ENCODE measurements at regions not wholly inside any gene's neighbourhood (a gene's known extent, or its start where the extent isn't known, plus 50 kb on each side); places are given as distances from the start of the nearest gene placed in this dataset.
"Not testable (repeated sequence)": the region's sequence is repeated elsewhere in the genome, so short reads cannot be mapped to it uniquely, and the experiment has no call there.

DNA sequence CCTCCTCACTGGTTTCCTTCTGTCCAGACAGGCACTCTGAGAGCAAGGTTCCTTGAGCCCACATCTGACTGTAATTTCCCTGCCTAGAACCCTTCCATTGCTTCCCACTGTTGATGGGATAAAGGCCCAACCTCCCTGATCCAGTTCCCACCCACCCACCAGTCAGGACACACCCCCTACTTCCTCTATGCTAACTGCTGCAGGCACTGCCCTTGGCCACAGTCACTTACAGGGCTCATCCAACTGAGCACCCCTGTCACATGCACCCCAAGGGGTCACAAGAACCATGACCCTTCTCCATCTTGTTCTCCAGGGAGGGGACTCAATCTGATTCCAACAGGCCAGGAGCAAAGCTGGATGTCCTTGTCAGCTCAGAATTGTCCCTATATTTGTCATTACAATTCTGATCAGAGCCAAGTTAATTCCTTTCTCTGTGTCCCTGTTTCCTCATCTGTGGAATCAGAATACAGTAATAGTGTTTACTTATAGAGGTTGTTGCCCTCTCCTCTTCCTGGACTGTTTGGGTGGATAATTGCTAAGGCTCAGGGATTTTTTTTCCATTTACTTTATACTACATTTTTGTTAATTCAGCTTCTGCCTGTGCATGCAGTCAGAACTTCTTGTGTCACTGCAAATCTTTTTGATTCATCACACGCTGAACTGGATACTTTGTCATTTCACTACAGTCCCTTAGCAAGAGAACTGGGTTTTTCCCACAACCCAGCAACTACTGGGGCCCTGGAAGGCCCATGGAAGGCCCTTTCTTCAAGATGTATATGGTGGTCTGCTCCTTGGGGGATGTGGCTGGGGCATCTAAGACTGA is 105.6 kb upstream of the MAMLD1 start:
- Histone ChIP-seq H3K4me3 (ENCODE audit: low read depth in 1 of 2, low read length in 2 of 2) (no peak overlapping the region), H3K4me1 (ENCODE audit: control insufficient read depth in 2 of 2, insufficient read depth in 2 of 2, low read length in 1 of 2) (no peaks in the 10 kb centered on the region), H3K27me3 (ENCODE audit: control insufficient read depth in 1 of 2, insufficient read depth in 2 of 2, low read length in 2 of 2) (peaks cover 0 to 6% of the 10 kb centered on the region in 2 donors), H3K27ac (ENCODE audit: low read depth in 2 of 2, low read length in 1 of 2) (no peak overlapping the region), H3K36me3 (ENCODE audit: control insufficient read depth in 2 of 2, insufficient read depth in 2 of 2, low read length in 1 of 2) (no peaks in the 10 kb centered on the region), H3K9me3 (ENCODE audit: control insufficient read depth in 2 of 2, insufficient read depth in 1 of 2, low read depth in 1 of 2, low read length in 1 of 2) (no peaks in the 10 kb centered on the region)
- WGBS, 2 donors: 62 to 65% methylated on average over 1 of the region's 1 CpG

DNA sequence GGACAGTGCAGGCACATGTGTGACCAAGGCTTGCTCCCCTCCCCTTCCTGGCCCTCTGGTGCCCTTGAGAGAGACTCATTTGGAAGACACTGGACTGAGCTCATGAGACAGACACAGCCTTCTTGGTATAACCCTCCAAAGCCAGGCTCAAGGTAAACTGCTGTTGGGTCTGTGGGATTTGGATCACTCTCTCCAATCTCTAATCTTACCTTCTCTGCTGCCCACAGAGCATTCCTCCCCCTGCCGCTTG is 105.0 kb upstream of the MAMLD1 start:
- Histone ChIP-seq H3K27ac (ENCODE audit: low read depth in 2 of 2, low read length in 1 of 2) (no peak overlapping the region), H3K27me3 (ENCODE audit: control insufficient read depth in 1 of 2, insufficient read depth in 2 of 2, low read length in 2 of 2) (peaks cover 0 to 6% of the 10 kb centered on the region in 2 donors), H3K4me3 (ENCODE audit: low read depth in 1 of 2, low read length in 2 of 2) (no peak overlapping the region), H3K4me1 (ENCODE audit: control insufficient read depth in 2 of 2, insufficient read depth in 2 of 2, low read length in 1 of 2) (no peaks in the 10 kb centered on the region), H3K9me3 (ENCODE audit: control insufficient read depth in 2 of 2, insufficient read depth in 1 of 2, low read depth in 1 of 2, low read length in 1 of 2) (no peaks in the 10 kb centered on the region), H3K36me3 (ENCODE audit: control insufficient read depth in 2 of 2, insufficient read depth in 2 of 2, low read length in 1 of 2) (no peaks in the 10 kb centered on the region)
- 88 to 96% methylated on average over 1 of the region's 1 CpG for WGBS, 2 donors

DNA sequence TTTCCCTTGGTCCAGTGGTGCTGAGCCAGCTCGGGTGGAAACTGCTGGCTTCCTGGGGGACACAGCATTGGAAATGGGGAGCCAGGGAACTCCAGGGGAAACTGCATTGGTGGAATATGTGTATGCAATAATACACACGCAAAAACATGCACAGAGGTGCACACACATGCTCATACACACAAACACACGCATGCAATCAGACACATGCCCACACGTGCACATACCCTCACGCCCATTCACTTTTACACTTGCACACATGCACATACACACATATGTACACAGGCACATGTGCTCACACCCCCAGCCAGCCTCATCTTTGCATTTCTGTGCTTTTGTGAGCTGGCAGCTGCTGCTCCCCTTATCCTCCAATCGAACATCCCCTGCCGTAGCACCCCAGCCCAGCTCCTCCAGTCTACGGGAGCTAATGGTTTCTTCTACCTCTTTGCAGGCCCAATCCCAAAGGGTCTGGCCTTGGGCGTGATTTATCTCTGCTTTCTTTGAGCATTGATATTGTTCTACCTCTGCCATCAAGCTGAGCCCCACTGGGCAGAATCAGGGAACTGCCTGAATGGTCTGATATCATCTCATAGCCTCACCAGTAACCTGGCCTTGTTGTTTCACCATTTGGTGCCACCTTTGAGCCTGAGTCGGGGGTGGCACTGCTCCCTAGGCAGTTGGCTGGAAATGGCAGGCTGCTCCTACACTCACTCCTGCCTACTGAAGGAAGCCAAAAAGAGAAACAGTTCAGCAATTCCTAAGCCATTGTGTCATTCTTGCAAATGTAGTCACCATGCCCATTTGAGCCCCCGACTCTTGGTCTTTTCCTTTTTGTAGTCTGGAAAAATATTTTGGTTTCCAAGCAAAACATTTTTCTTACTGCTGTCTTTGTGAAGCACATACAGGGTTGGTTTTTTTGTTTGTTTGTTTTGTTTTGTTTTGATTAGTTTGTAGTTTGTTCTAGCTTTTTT is 104.4 kb upstream of the MAMLD1 start:
- Histone ChIP-seq H3K27me3 (ENCODE audit: control insufficient read depth in 1 of 2, insufficient read depth in 2 of 2, low read length in 2 of 2) (peaks cover 0 to 6% of the 10 kb centered on the region in 2 donors), H3K4me1 (ENCODE audit: control insufficient read depth in 2 of 2, insufficient read depth in 2 of 2, low read length in 1 of 2) (no peaks in the 10 kb centered on the region), H3K36me3 (ENCODE audit: control insufficient read depth in 2 of 2, insufficient read depth in 2 of 2, low read length in 1 of 2) (no peaks in the 10 kb centered on the region), H3K27ac (ENCODE audit: low read depth in 2 of 2, low read length in 1 of 2) (no peak overlapping the region), H3K4me3 (ENCODE audit: low read depth in 1 of 2, low read length in 2 of 2) (no peak overlapping the region), H3K9me3 (ENCODE audit: control insufficient read depth in 2 of 2, insufficient read depth in 1 of 2, low read depth in 1 of 2, low read length in 1 of 2) (no peaks in the 10 kb centered on the region)
- 84 to 91% methylated on average over 11 of the region's 11 CpGs for whole genome bisulfite sequencing, 2 donors

DNA sequence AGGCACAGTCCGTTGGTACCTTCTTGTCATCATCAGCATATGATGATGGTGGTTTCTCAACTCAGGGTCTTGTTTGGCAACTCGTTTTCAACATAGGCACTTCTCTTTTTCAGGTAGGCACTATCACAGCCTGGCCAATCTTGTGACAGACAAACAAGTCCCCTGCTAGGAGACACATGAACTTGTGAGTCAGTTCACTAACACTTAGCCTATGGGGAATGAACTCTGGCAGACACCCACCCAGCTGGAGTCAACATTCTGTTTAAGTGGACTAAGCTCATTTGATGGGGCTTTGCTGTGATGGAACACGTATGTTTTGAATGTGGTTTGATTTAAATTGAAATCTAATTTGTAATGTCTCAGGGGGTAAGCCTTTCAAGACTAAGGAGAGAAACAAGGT is 100.7 kb upstream of the MAMLD1 start:
- no peaks in the 10 kb centered on the region for H3K9me3 ChIP-seq (ENCODE audit: control insufficient read depth in 2 of 2, insufficient read depth in 1 of 2, low read depth in 1 of 2, low read length in 1 of 2)
- 56 to 66% methylated on average over 3 of the region's 3 CpGs for WGBS, 2 donors
- H3K27ac ChIP-seq (ENCODE audit: low read depth in 2 of 2, low read length in 1 of 2): no peak overlapping the region
- no peaks in the 10 kb centered on the region for H3K4me1 ChIP-seq (ENCODE audit: control insufficient read depth in 2 of 2, insufficient read depth in 2 of 2, low read length in 1 of 2)
- H3K36me3 ChIP-seq (ENCODE audit: control insufficient read depth in 2 of 2, insufficient read depth in 2 of 2, low read length in 1 of 2): no peaks in the 10 kb centered on the region
- H3K27me3 ChIP-seq (ENCODE audit: control insufficient read depth in 1 of 2, insufficient read depth in 2 of 2, low read length in 2 of 2): peaks cover 0 to 6% of the 10 kb centered on the region in 2 donors
- no peak overlapping the region for H3K4me3 ChIP-seq (ENCODE audit: low read depth in 1 of 2, low read length in 2 of 2)

DNA sequence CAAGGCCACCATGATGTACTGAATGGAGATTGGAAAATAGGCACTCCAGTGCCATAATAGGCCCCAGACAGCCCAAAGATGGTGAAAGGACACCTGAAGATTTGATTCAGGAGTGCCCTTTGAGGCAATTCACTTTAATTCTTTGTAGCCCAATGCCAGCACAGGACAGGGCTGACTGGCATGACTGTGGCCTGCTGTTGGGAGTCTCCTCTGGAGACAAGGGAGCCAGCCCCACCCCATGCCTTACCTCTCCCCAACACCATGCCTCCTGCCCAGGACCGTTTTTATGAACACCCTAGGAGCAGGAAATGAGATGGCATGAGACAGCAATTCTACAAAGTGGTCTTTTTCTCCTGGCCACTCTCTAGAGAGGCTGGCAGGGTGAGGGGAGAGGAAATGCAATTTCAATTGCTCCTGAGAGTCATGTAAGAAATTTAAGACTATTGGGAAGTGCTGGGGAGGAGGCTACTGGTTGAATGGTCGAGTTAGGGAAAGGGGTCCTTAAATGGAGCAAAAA is 94.2 kb upstream of the MAMLD1 start:
- WGBS, 2 donors: 29 to 56% methylated on average over 2 of the region's 2 CpGs

DNA sequence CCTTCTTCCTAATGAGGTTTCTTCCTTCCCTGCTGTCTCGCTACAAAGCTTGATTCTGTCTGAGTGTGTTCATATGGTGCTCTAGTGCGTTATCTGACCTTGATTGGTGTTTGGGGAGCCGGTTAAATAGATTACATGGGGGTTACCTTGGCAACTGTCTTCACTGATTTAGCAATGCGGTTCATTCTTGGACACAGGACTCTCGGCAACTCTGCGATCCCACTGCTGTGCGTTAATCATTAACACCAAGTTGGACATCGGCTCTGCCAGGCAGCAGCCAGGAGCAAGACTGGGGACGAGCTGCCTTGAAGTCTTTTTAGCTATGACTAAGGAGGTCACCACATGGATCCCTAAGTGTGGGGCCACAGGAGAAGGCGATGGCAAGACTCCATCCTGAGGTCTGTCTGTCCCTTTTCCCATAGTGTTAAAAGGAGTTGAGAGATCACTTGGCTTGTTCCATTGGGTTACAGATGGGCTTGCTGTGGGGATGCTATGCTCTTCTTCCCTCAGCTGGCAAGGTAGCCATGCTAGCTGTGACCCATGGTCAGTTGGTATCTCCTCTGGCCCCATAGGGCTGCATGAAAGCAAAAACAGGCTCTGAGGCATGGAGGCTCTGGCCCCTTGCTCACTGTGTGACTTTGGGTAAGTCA is 93.4 kb upstream of the MAMLD1 start:
- H3K27me3 ChIP-seq (ENCODE audit: control insufficient read depth in 1 of 2, insufficient read depth in 2 of 2, low read length in 2 of 2): peaks cover 0 to 4% of the 10 kb centered on the region in 2 donors
- H3K27ac ChIP-seq (ENCODE audit: low read depth in 2 of 2, low read length in 1 of 2): no peak overlapping the region
- H3K36me3 ChIP-seq (ENCODE audit: control insufficient read depth in 2 of 2, insufficient read depth in 2 of 2, low read length in 1 of 2): no peaks in the 10 kb centered on the region
- 51 to 53% methylated on average over 10 of the region's 10 CpGs for WGBS, 2 donors
- H3K4me3 ChIP-seq (ENCODE audit: low read depth in 1 of 2, low read length in 2 of 2): no peak overlapping the region
- H3K9me3 ChIP-seq (ENCODE audit: control insufficient read depth in 2 of 2, insufficient read depth in 1 of 2, low read depth in 1 of 2, low read length in 1 of 2): no peaks in the 10 kb centered on the region
- H3K4me1 ChIP-seq (ENCODE audit: control insufficient read depth in 2 of 2, insufficient read depth in 2 of 2, low read length in 1 of 2): no peaks in the 10 kb centered on the region

More for the DNA sequence above, 94.2 kb upstream of the MAMLD1 start:
- H3K27me3 ChIP-seq (ENCODE audit: control insufficient read depth in 1 of 2, insufficient read depth in 2 of 2, low read length in 2 of 2): peaks cover 0 to 4% of the 10 kb centered on the region in 2 donors
- H3K27ac ChIP-seq (ENCODE audit: low read depth in 2 of 2, low read length in 1 of 2): no peak overlapping the region
- no peaks in the 10 kb centered on the region for H3K4me1 ChIP-seq (ENCODE audit: control insufficient read depth in 2 of 2, insufficient read depth in 2 of 2, low read length in 1 of 2)
- H3K4me3 ChIP-seq (ENCODE audit: low read depth in 1 of 2, low read length in 2 of 2): no peak overlapping the region
- H3K36me3 ChIP-seq (ENCODE audit: control insufficient read depth in 2 of 2, insufficient read depth in 2 of 2, low read length in 1 of 2): no peaks in the 10 kb centered on the region
- no peaks in the 10 kb centered on the region for H3K9me3 ChIP-seq (ENCODE audit: control insufficient read depth in 2 of 2, insufficient read depth in 1 of 2, low read depth in 1 of 2, low read length in 1 of 2)

DNA sequence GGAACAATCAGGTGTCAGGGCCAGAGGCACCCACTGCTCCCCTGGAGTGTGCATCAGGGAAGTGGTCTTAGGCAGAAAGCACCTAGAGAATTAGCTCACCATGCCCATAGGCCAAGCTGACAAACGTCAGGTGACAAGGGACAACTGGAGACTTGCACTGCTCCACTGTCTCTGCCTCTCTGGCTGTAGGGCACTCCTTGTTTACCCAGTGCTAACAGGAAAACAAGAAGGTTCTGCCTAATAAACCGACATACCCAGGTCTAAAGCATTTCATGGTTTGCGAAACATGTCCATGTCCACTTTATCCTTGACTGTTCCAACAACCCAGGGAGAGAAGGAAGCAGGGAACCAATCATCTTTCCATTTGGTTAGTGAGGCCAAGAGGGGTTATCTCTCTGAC is 92.5 kb upstream of the MAMLD1 start:
- WGBS, 2 donors: 68 to 71% methylated on average over 3 of the region's 3 CpGs
- Histone ChIP-seq H3K27me3 (ENCODE audit: control insufficient read depth in 1 of 2, insufficient read depth in 2 of 2, low read length in 2 of 2) (peaks cover 0 to 4% of the 10 kb centered on the region in 2 donors), H3K4me3 (ENCODE audit: low read depth in 1 of 2, low read length in 2 of 2) (no peak overlapping the region), H3K9me3 (ENCODE audit: control insufficient read depth in 2 of 2, insufficient read depth in 1 of 2, low read depth in 1 of 2, low read length in 1 of 2) (peaks cover 0 to 2% of the 10 kb centered on the region in 2 donors), H3K4me1 (ENCODE audit: control insufficient read depth in 2 of 2, insufficient read depth in 2 of 2, low read length in 1 of 2) (no peaks in the 10 kb centered on the region), H3K36me3 (ENCODE audit: control insufficient read depth in 2 of 2, insufficient read depth in 2 of 2, low read length in 1 of 2) (no peaks in the 10 kb centered on the region), H3K27ac (ENCODE audit: low read depth in 2 of 2, low read length in 1 of 2) (no peak overlapping the region)

DNA sequence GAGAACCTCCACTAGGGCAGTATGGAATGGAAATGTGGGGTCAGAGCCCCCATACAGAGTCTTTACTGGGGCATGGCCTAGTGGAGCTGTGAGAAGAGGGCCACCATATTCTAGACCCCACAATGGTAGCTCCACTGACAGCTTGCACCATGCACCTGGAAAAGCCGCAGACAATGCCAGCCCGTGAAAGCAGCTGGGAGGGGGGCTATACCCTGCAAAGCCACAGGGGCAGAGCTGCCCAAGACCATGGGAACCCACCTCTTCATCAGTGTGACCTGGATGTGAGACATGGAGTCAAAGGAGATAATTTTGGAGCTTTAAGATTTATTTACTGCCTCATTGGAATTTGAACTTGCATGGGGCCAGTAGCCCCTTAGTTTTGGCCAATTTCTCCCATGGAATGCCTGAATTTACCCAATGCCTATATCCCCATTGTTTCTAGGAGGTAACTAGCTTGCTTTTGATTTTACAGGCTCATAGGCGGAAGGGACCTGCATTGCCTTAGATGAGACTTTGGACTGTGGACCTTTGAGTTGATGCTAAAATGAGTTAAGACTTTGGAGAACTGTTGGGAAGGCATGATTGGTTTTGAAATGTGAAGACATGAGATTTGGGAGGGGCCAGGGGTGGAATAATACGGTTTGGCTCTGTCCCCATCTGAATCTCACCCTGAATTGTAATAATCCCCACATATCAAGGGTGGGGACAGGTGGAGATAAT is 89.4 kb upstream of the MAMLD1 start:
- H3K4me3 ChIP-seq (ENCODE audit: low read depth in 1 of 2, low read length in 2 of 2); H3K27ac ChIP-seq (ENCODE audit: low read depth in 2 of 2, low read length in 1 of 2); H3K27me3 ChIP-seq (ENCODE audit: control insufficient read depth in 1 of 2, insufficient read depth in 2 of 2, low read length in 2 of 2); H3K36me3 ChIP-seq (ENCODE audit: control insufficient read depth in 2 of 2, insufficient read depth in 2 of 2, low read length in 1 of 2); H3K9me3 ChIP-seq (ENCODE audit: control insufficient read depth in 2 of 2, insufficient read depth in 1 of 2, low read depth in 1 of 2, low read length in 1 of 2); H3K4me1 ChIP-seq (ENCODE audit: control insufficient read depth in 2 of 2, insufficient read depth in 2 of 2, low read length in 1 of 2): not testable (repeated sequence)
- 78 to 80% methylated on average over 4 of the region's 4 CpGs for WGBS, 2 donors

DNA sequence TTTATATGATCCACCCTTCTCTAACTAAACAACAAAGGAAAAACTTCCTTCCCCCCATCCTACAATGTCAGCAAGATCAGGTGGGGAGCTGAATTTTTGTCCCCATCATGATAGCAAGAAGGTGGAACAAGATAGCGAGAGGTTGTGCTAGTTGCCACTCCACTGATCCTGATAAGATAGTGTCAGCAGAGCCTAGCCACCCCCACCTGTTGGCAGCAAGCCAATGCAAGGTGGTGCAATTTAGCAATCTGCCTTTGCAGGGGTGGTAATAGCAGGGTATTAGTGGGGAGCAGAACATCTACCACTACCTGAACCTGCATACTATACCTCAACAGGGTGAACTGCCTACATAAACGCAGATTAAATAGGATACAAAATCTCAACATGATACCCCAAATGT is 80.2 kb upstream of the MAMLD1 start:
- peaks cover 0 to 3% of the 10 kb centered on the region in 2 donors for H3K9me3 ChIP-seq (ENCODE audit: control insufficient read depth in 2 of 2, insufficient read depth in 1 of 2, low read depth in 1 of 2, low read length in 1 of 2)
- no peaks in the 10 kb centered on the region for H3K36me3 ChIP-seq (ENCODE audit: control insufficient read depth in 2 of 2, insufficient read depth in 2 of 2, low read length in 1 of 2)
- H3K4me1 ChIP-seq (ENCODE audit: control insufficient read depth in 2 of 2, insufficient read depth in 2 of 2, low read length in 1 of 2): no peaks in the 10 kb centered on the region
- H3K27ac ChIP-seq (ENCODE audit: low read depth in 2 of 2, low read length in 1 of 2): no peak overlapping the region
- WGBS, 2 donors: 74 to 75% methylated on average over 2 of the region's 2 CpGs
- H3K4me3 ChIP-seq (ENCODE audit: low read depth in 1 of 2, low read length in 2 of 2): no peak overlapping the region
- H3K27me3 ChIP-seq (ENCODE audit: control insufficient read depth in 1 of 2, insufficient read depth in 2 of 2, low read length in 2 of 2): peaks cover 0 to 2% of the 10 kb centered on the region in 2 donors
